OCI-LY7 (cell line): ENCODE measurements at regions not wholly inside any gene's neighbourhood (a gene's known extent, or its start where the extent isn't known, plus 50 kb on each side); places are given as distances from the start of the nearest gene placed in this dataset.

Experiments
- BruUV-seq: library from RNA; stranded (reverse); fragments of 400-500 nt; replicated peaks from 2 replicates; lab custom pipeline; 2021; lab: Mats Ljungman, UMichigan
- CTCF ChIA-PET: fragments of 300-600 bp; sonication (Branson Sonifier 250); formaldehyde crosslinking; loops from one replicate; lab custom pipeline; 2022; ENCODE audit warnings: antibody characterized with exemption; ENCODE audit not compliant: unreplicated experiment; lab: Charles Lee
- POLR2A ChIA-PET: fragments of 300-600 bp; sonication (Branson Sonifier 250); formaldehyde crosslinking; loops from one replicate; lab custom pipeline; 2022; ENCODE audit warnings: antibody characterized with exemption; lab: Charles Lee
- DNase-seq: peaks from one replicate; pipeline ENCODE4 v3.0.0-alpha.2; 2015; ENCODE audit warnings: low spot score
- H2AFZ ChIP-seq: fragments of 200-600 bp; sonication (generic), shearing (Covaris generic); 2 replicates; pipeline ENCODE4 v1.6.1; 2014; ENCODE audit warnings: mild to moderate bottlenecking, antibody characterized with exemption, low read length, moderate library complexity
- H3K27ac ChIP-seq: fragments of 200-600 bp; sonication (generic); 2 replicates; pipeline ENCODE4 v1.5.1; 2014; ENCODE audit warnings: mixed run types, low read depth, mild to moderate bottlenecking, moderate library complexity, low read length, inconsistent platforms; ENCODE audit not compliant: poor library complexity, severe bottlenecking
- H3K36me3 ChIP-seq: fragments of 200-600 bp; sonication (generic); 2 replicates; pipeline ENCODE4 v1.6.1; 2014; ENCODE audit warnings: mild to moderate bottlenecking, antibody characterized with exemption, low read length, moderate library complexity, mixed read lengths; ENCODE audit not compliant: insufficient read depth
- H3K4me1 ChIP-seq: fragments of 200-600 bp; sonication (generic); 2 replicates; pipeline ENCODE4 v1.5.1; 2014; ENCODE audit warnings: mild to moderate bottlenecking, low read length; ENCODE audit not compliant: insufficient read depth, poor library complexity, severe bottlenecking
- H3K4me2 ChIP-seq: fragments of 200-600 bp; sonication (generic); 2 replicates; pipeline ENCODE4 v1.6.1; 2014; ENCODE audit warnings: mild to moderate bottlenecking, low read length
- H3K4me3 ChIP-seq: fragments of 200-600 bp; sonication (generic); 2 replicates; pipeline ENCODE4 v1.5.1; 2014; ENCODE audit warnings: mild to moderate bottlenecking, low read depth, low read length; ENCODE audit not compliant: poor library complexity, severe bottlenecking
- H3K79me2 ChIP-seq: fragments of 200-600 bp; sonication (generic); 2 replicates; pipeline ENCODE4 v1.6.1; 2016; ENCODE audit warnings: low read depth, mild to moderate bottlenecking, low read length, moderate library complexity, mixed read lengths; ENCODE audit not compliant: insufficient read depth
- H3K9me2 ChIP-seq: fragments of 200-600 bp; sonication (generic); 2 replicates; pipeline ENCODE4 v1.6.1; 2016; ENCODE audit warnings: mild to moderate bottlenecking, low read length, mixed read lengths; ENCODE audit not compliant: insufficient read depth
- H3K9me3 ChIP-seq: fragments of 200-600 bp; sonication (generic); 2 replicates; pipeline ENCODE4 v1.6.1; 2014; ENCODE audit warnings: mild to moderate bottlenecking, mixed run types, low read length, mixed read lengths
- H4K20me1 ChIP-seq: fragments of 200-600 bp; sonication (generic); 2 replicates; pipeline ENCODE4 v1.6.1; 2014; ENCODE audit warnings: mild to moderate bottlenecking, antibody characterized with exemption, low read length, moderate library complexity, mixed read lengths; ENCODE audit not compliant: insufficient read depth
- CTCF ChIP-seq: fragments of 200-600 bp; sonication (generic); conservative IDR thresholded peaks from 2 replicates; pipeline ENCODE4 v1.5.1; 2014; ENCODE audit warnings: mild to moderate bottlenecking, antibody characterized with exemption, low read length, moderate library complexity, mixed read lengths
- EZH2phosphoT487 ChIP-seq: fragments of 200-600 bp; sonication (generic); IDR thresholded peaks from 2 replicates; pipeline ENCODE4 v1.6.1; 2018; ENCODE audit warnings: low read depth, borderline replicate concordance, mild to moderate bottlenecking, mixed run types, antibody characterized with exemption, low read length, moderate library complexity, mixed read lengths
- intact Hi-C: fragments of 100-400 bp; cut with micrococcal nuclease; formaldehyde crosslinking; loops from one replicate; pipeline ENCODE4 v1.10.0; 2022; ENCODE audit not compliant: unreplicated experiment

GRCh38 chr11:97487387-97487786 is 1097.6 kb downstream of the JRKL start:
- TF ChIP-seq CTCF: no peak
- Histone ChIP-seq H3K4me2 (no peak overlapping the region), H3K4me3 (no peak overlapping the region), H3K9me2 (no peaks in the 10 kb centered on the region), H3K36me3 (no peaks in the 10 kb centered on the region), H3K4me1 (no peaks in the 10 kb centered on the region), H3K9me3 (no peaks in the 10 kb centered on the region), H3K79me2 (no peaks in the 10 kb centered on the region), H4K20me1 (no peaks in the 10 kb centered on the region), H2AFZ (no peak overlapping the region), H3K27ac (no peak overlapping the region)
- no TSS peak for BruUV-seq
- CTCF ChIA-PET: no interaction called here
- DNase-seq: no peak
- intact Hi-C loops: no loop called here
- POLR2A ChIA-PET: no interaction called here

GRCh38 chr11:97498891-97499290 is 1109.1 kb downstream of the JRKL start:
- no peak overlapping the region for H3K27ac ChIP-seq
- TF ChIP-seq EZH2phosphoT487: no peak
- TF ChIP-seq CTCF: no peak
- H3K79me2 ChIP-seq: no peaks in the 10 kb centered on the region
- H3K4me1 ChIP-seq: no peaks in the 10 kb centered on the region
- ChIA-PET POLR2A (no interaction called here), CTCF (no interaction called here)
- DNase-seq: no peak
- no peaks in the 10 kb centered on the region for H3K9me3 ChIP-seq
- intact Hi-C loops: no loop called here
- H4K20me1 ChIP-seq: no peaks in the 10 kb centered on the region
- H3K9me2 ChIP-seq: no peaks in the 10 kb centered on the region
- no peaks in the 10 kb centered on the region for H3K36me3 ChIP-seq
- no peak overlapping the region for H2AFZ ChIP-seq
- H3K4me3 ChIP-seq: no peak overlapping the region
- no TSS peak for BruUV-seq
- H3K4me2 ChIP-seq: no peak overlapping the region

GRCh38 chr11:97502201-97502600 is 1112.4 kb downstream of the JRKL start:
- Histone ChIP-seq H3K36me3 (no peaks in the 10 kb centered on the region), H3K4me2 (no peak overlapping the region), H3K4me1 (no peaks in the 10 kb centered on the region), H3K27ac (no peak overlapping the region), H4K20me1 (no peaks in the 10 kb centered on the region), H3K4me3 (no peak overlapping the region), H3K79me2 (no peaks in the 10 kb centered on the region), H3K9me3 (no peaks in the 10 kb centered on the region), H2AFZ (no peak overlapping the region), H3K9me2 (no peaks in the 10 kb centered on the region)
- intact Hi-C loops: no loop called here
- BruUV-seq: no TSS peak
- ChIA-PET POLR2A (interaction anchor here (1.5 kb wide), 1 partner anchor 10 kb away, joined by 3 read pairs; no protein-coding TSS in a partner anchor), CTCF (no interaction called here)
- TF ChIP-seq CTCF: no peak
- no peak for TF ChIP-seq EZH2phosphoT487
- no peak for DNase-seq
